Endothelial cell of umbilical vein (primary cell): ENCODE measurements at regions not wholly inside any gene's neighbourhood (a gene's known extent, or its start where the extent isn't known, plus 50 kb on each side); places are given as distances from the start of the nearest gene placed in this dataset.
A peak's percentile ranks its signal among the peaks of the same experiment; 100 is the strongest.
"Not testable (repeated sequence)": the region's sequence is repeated elsewhere in the genome, so short reads cannot be mapped to it uniquely, and the experiment has no call there.

Source experiments
- BruUV-seq: library from RNA; stranded (reverse); fragments of 400-500 nt; replicated peaks from 2 replicates; lab custom pipeline; 2021; lab: Mats Ljungman, UMichigan
- CTCF ChIA-PET: fragments of 300-600, 350-600 bp; sonication (Branson Sonifier 250); formaldehyde crosslinking; loops from one replicate; lab custom pipeline; 2021; ENCODE audit warnings: antibody characterized with exemption, inconsistent platforms; lab: Charles Lee
- POLR2A ChIA-PET: fragments of 300-600, 350-600 bp; sonication (Branson Sonifier 250); formaldehyde crosslinking; loops from one replicate; lab custom pipeline; 2021; ENCODE audit warnings: antibody characterized with exemption, inconsistent platforms; lab: Charles Lee
- DNase-seq: peaks from one replicate; pipeline ENCODE4 v3.0.0-alpha.2; 2011; ENCODE audit warnings: low read depth, low spot score
- FAIRE-seq: peaks from 2 replicates; lab custom pipeline; 2011; peaks lifted over from hg19 to GRCh38; lab: Jason Lieb, UNC
- H2AFZ ChIP-seq: 2 replicates; pipeline ENCODE4 v1.6.0; 2012; ENCODE audit warnings: low read depth, low read length, control low read depth, inconsistent platforms
- H3K27ac ChIP-seq: 2 replicates; pipeline ENCODE4 v1.5.1; 2011; ENCODE audit warnings: low read depth, mild to moderate bottlenecking, control low read depth, low read length, moderate library complexity; ENCODE audit not compliant: insufficient read depth
- H3K27me3 ChIP-seq, 2 experiments: 2 replicates each; pipeline versions ENCODE4 v1.6.0 to v1.6.1; 2011; ENCODE audit warnings: low read length in 2 of 2, mixed read lengths in 1 of 2; ENCODE audit not compliant: control insufficient read depth in 2 of 2, insufficient read depth in 2 of 2
- H3K36me3 ChIP-seq, 2 experiments: 2 replicates in 1 of 2; 3 replicates in 1 of 2; pipeline ENCODE4 v1.5.1; 2011; ENCODE audit warnings: low read length in 2 of 2, mild to moderate bottlenecking in 1 of 2, moderate library complexity in 1 of 2; ENCODE audit not compliant: control insufficient read depth in 2 of 2, insufficient read depth in 2 of 2; ENCODE audit errors: extremely low read depth in 1 of 2
- H3K4me1 ChIP-seq: 3 replicates; pipeline ENCODE4 v1.5.1; 2011; ENCODE audit warnings: mild to moderate bottlenecking, low read length; ENCODE audit not compliant: control insufficient read depth, insufficient read depth; ENCODE audit errors: extremely low read depth
- H3K4me2 ChIP-seq: 2 replicates; pipeline ENCODE4 v1.6.1; 2011; ENCODE audit warnings: low read length, control low read depth, mixed read lengths; ENCODE audit not compliant: insufficient read depth
- H3K4me3 ChIP-seq, 3 experiments: fragments of 200-600 bp in 1 of 3; sonication (generic), shearing (Covaris generic) in 1 of 3; replicated peaks in 1 of 3; 2 replicates each; pipeline ENCODE4 v1.5.1; 2011 to 2016; ENCODE audit warnings: control low read depth in 3 of 3, low read length in 3 of 3, mild to moderate bottlenecking in 2 of 3, inconsistent platforms in 1 of 3, low read depth in 1 of 3, moderate library complexity in 1 of 3; ENCODE audit not compliant: insufficient read depth in 1 of 3
- H3K79me2 ChIP-seq: 2 replicates; pipeline ENCODE4 v1.6.0; 2012; ENCODE audit warnings: low read length, inconsistent platforms; ENCODE audit not compliant: control insufficient read depth, insufficient read depth
- H3K9ac ChIP-seq: replicated peaks from 2 replicates; pipeline ENCODE3; 2011; ENCODE audit warnings: low read length, control low read depth; ENCODE audit not compliant: insufficient read depth; ENCODE audit errors: extremely low read depth
- H3K9me1 ChIP-seq: replicated peaks from 3 replicates; pipeline ENCODE4 v1.6.0; 2011; ENCODE audit warnings: mild to moderate bottlenecking, low read length; ENCODE audit not compliant: control insufficient read depth, insufficient read depth; ENCODE audit errors: extremely low read depth
- H3K9me3 ChIP-seq: replicated peaks from 2 replicates; pipeline ENCODE4 v1.5.1; 2012; ENCODE audit warnings: low read length, inconsistent platforms; ENCODE audit not compliant: control insufficient read depth, insufficient read depth
- H4K20me1 ChIP-seq: replicated peaks from 2 replicates; pipeline ENCODE3; 2011; ENCODE audit warnings: mild to moderate bottlenecking, low read length; ENCODE audit not compliant: control insufficient read depth, insufficient read depth; ENCODE audit errors: extremely low read depth
- CTCF ChIP-seq, 2 donors: IDR thresholded peaks; 1 replicate in 1 of 2; 2 replicates in 1 of 2; pipeline ENCODE4 v1.5.1; 2011; ENCODE audit warnings: low read length in 2 of 2, mild to moderate bottlenecking in 2 of 2, moderate library complexity in 2 of 2, control low read depth in 1 of 2, inconsistent platforms in 1 of 2, low read depth in 1 of 2; ENCODE audit not compliant: insufficient read depth in 1 of 2; ENCODE audit errors: extremely low read depth in 1 of 2
- dilution Hi-C: fragments of 300-500 bp; cut with MboI; formaldehyde crosslinking; loops from one replicate; pipeline ENCODE4 v1.15.0; 2019; ENCODE audit warnings: low sequenced_read_pairs; ENCODE audit not compliant: extremely low pct_ligation_motif_present
- intact Hi-C: fragments of 100-400 bp; cut with micrococcal nuclease; formaldehyde crosslinking; loops from one replicate; pipeline ENCODE4 v1.10.0; 2022

DNA sequence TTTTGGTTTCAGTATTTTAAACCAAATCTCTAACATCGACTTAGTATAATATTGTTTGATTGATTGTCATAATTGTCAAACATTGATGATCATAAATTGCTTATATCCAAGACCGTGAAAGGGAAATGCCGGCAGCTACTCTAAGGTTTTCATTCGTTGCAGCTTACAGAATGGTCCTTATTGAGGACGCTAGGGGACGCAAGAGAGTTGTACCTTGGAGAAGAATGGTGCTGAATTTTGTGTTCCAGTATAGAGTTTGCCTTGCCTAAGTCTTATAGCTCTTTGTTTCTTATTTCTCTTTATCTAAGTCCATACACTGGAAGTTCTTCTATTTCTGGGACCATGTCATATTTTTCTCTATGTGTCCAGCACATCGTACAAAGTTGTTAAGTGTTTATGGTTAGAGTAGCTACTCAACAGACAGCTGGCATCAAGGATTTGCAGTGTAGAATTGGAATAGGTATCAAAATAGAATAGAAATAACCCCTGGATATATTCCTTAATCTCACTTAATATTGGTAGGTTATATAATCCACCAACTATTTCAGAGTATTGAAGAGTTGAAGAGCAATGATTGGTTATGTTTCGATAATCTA is 67.4 kb upstream of the GPR39 start:
- H3K27me3 ChIP-seq, POLR2A ChIA-PET, H3K4me3 ChIP-seq, H3K27ac ChIP-seq, H4K20me1 ChIP-seq, BruUV-seq, H3K4me2 ChIP-seq, H3K9ac ChIP-seq, H3K9me1 ChIP-seq, H3K9me3 ChIP-seq, dilution Hi-C loops, H3K79me2 ChIP-seq, H3K4me1 ChIP-seq, H2AFZ ChIP-seq, H3K36me3 ChIP-seq: not testable (repeated sequence)
- FAIRE-seq (peak; percentile 56), DNase-seq (peak; percentile 13)
- peak; percentile 20 to 44 for TF ChIP-seq CTCF (IDR thresholded peaks at IDR 0.05; ENCODE audit: extremely low read depth in 1 of 2, insufficient read depth in 1 of 2, low read depth in 1 of 2, low read length in 2 of 2)
- CTCF ChIA-PET, result interaction anchor here (0.6 to 1.7 kb wide), 12 partner anchors 67 to 1495 kb away, joined by 3 to 50 read pairs (median 5); partner anchors contain the start of gene GPR39
- intact Hi-C loops, result loop anchor here (2.0 to 10.0 kb wide), 2 partner anchors 100 to 1496 kb away; no protein-coding TSS in a partner anchor

- H3K79me2 ChIP-seq, BruUV-seq, CTCF ChIA-PET, H3K27me3 ChIP-seq, intact Hi-C loops, H4K20me1 ChIP-seq, H3K9me1 ChIP-seq, H3K27ac ChIP-seq, H3K4me1 ChIP-seq, DNase-seq, dilution Hi-C loops, POLR2A ChIA-PET, FAIRE-seq, H2AFZ ChIP-seq, H3K4me2 ChIP-seq, H3K9me3 ChIP-seq, H3K36me3 ChIP-seq, H3K9ac ChIP-seq, H3K4me3 ChIP-seq: not testable (repeated sequence)
These were observed 64.9 kb upstream of the GPR39 start for GRCh38 chr2:132351668-132352067.

- intact Hi-C loops, result not testable (repeated sequence)
These were observed 64.1 kb upstream of the GPR39 start for GRCh38 chr2:132352481-132353001.

More at GRCh38 chr2:132352481-132353001, 64.1 kb upstream of the GPR39 start:
- H4K20me1 ChIP-seq, FAIRE-seq, BruUV-seq, CTCF ChIA-PET, dilution Hi-C loops, H2AFZ ChIP-seq, H3K79me2 ChIP-seq, H3K9me1 ChIP-seq, H3K4me1 ChIP-seq, H3K36me3 ChIP-seq, H3K9me3 ChIP-seq, POLR2A ChIA-PET, H3K4me2 ChIP-seq, H3K27ac ChIP-seq, H3K27me3 ChIP-seq, H3K9ac ChIP-seq: not testable (repeated sequence)
- DNase-seq, result peak; percentile 16
- peak overlapping the region in 1 of 3 experiments; percentile 15 for H3K4me3 ChIP-seq
